ENCODE measurements at regions not wholly inside any gene's neighbourhood (a gene's known extent, or its start where the extent isn't known, plus 50 kb on each side); places are given as distances from the start of the nearest gene placed in this dataset.

GRCh38 chr4:130035391-130035790 lies 939.4 kb downstream of the C4orf33 start:
- TF ChIP-seq POLR2A (IDR thresholded peaks at IDR 0.05; ENCODE audit: low read depth, low read length) (no peak), POLR2AphosphoS5 (IDR thresholded peaks at IDR 0.05; ENCODE audit: low read depth, low read length) (no peak)

All from GM12891 (cell line).